ENCODE measurements at regions not wholly inside any gene's neighbourhood (a gene's known extent, or its start where the extent isn't known, plus 50 kb on each side); places are given as distances from the start of the nearest gene placed in this dataset.

GRCh38 chr3:194272221-194272620, 78.9 kb downstream of the CPN2 start:
- Histone ChIP-seq H3K4me3 (ENCODE audit: insufficient read depth, low read depth, low read length, poor library complexity, severe bottlenecking) (no peak overlapping the region), H3K27ac (ENCODE audit: insufficient read depth, low read length, poor library complexity, severe bottlenecking) (no peak overlapping the region), H3K9me3 (ENCODE audit: control insufficient read depth, low read length) (no peaks in the 10 kb centered on the region), H3K36me3 (ENCODE audit: control insufficient read depth, insufficient read depth, low read length) (no peaks in the 10 kb centered on the region), H3K4me1 (ENCODE audit: control insufficient read depth, insufficient read depth, low read length, poor library complexity, severe bottlenecking) (no peaks in the 10 kb centered on the region), H3K27me3 (replicated peaks; ENCODE audit: control insufficient read depth, insufficient read depth, low read length, poor library complexity, severe bottlenecking) (no peaks in the 10 kb centered on the region)
- no peak for DNase-seq

- DNase-seq: no peak
Measured at GRCh38 chr3:194272861-194273742, 78.0 kb downstream of the CPN2 start.

GRCh38 chr3:194273743-194274310, 77.3 kb downstream of the CPN2 start:
- H3K27me3 ChIP-seq (replicated peaks; ENCODE audit: control insufficient read depth, insufficient read depth, low read length, poor library complexity, severe bottlenecking): no peaks in the 10 kb centered on the region
- no peaks in the 10 kb centered on the region for H3K9me3 ChIP-seq (ENCODE audit: control insufficient read depth, low read length)
- no peak overlapping the region for H3K4me3 ChIP-seq (ENCODE audit: insufficient read depth, low read depth, low read length, poor library complexity, severe bottlenecking)
- no peak overlapping the region for H3K27ac ChIP-seq (ENCODE audit: insufficient read depth, low read length, poor library complexity, severe bottlenecking)
- H3K4me1 ChIP-seq (ENCODE audit: control insufficient read depth, insufficient read depth, low read length, poor library complexity, severe bottlenecking): no peaks in the 10 kb centered on the region
- DNase-seq: no peak
- no peaks in the 10 kb centered on the region for H3K36me3 ChIP-seq (ENCODE audit: control insufficient read depth, insufficient read depth, low read length)

More at GRCh38 chr3:194272861-194273742, 78.0 kb downstream of the CPN2 start:
- H3K27me3 ChIP-seq (replicated peaks; ENCODE audit: control insufficient read depth, insufficient read depth, low read length, poor library complexity, severe bottlenecking): no peaks in the 10 kb centered on the region
- H3K9me3 ChIP-seq (ENCODE audit: control insufficient read depth, low read length): no peaks in the 10 kb centered on the region
- H3K4me3 ChIP-seq (ENCODE audit: insufficient read depth, low read depth, low read length, poor library complexity, severe bottlenecking): no peak overlapping the region
- H3K36me3 ChIP-seq (ENCODE audit: control insufficient read depth, insufficient read depth, low read length): no peaks in the 10 kb centered on the region
- no peak overlapping the region for H3K27ac ChIP-seq (ENCODE audit: insufficient read depth, low read length, poor library complexity, severe bottlenecking)
- no peaks in the 10 kb centered on the region for H3K4me1 ChIP-seq (ENCODE audit: control insufficient read depth, insufficient read depth, low read length, poor library complexity, severe bottlenecking)

GRCh38 chr3:194274424-194275085, 76.6 kb downstream of the CPN2 start:
- Histone ChIP-seq H3K27ac (ENCODE audit: insufficient read depth, low read length, poor library complexity, severe bottlenecking) (no peak overlapping the region), H3K4me3 (ENCODE audit: insufficient read depth, low read depth, low read length, poor library complexity, severe bottlenecking) (no peak overlapping the region), H3K9me3 (ENCODE audit: control insufficient read depth, low read length) (no peaks in the 10 kb centered on the region), H3K27me3 (replicated peaks; ENCODE audit: control insufficient read depth, insufficient read depth, low read length, poor library complexity, severe bottlenecking) (no peaks in the 10 kb centered on the region), H3K4me1 (ENCODE audit: control insufficient read depth, insufficient read depth, low read length, poor library complexity, severe bottlenecking) (no peaks in the 10 kb centered on the region), H3K36me3 (ENCODE audit: control insufficient read depth, insufficient read depth, low read length) (no peaks in the 10 kb centered on the region)
- no peak for DNase-seq

- Histone ChIP-seq H3K36me3 (ENCODE audit: control insufficient read depth, insufficient read depth, low read length) (no peaks in the 10 kb centered on the region), H3K9me3 (ENCODE audit: control insufficient read depth, low read length) (no peaks in the 10 kb centered on the region), H3K27me3 (replicated peaks; ENCODE audit: control insufficient read depth, insufficient read depth, low read length, poor library complexity, severe bottlenecking) (no peaks in the 10 kb centered on the region), H3K4me1 (ENCODE audit: control insufficient read depth, insufficient read depth, low read length, poor library complexity, severe bottlenecking) (no peaks in the 10 kb centered on the region), H3K27ac (ENCODE audit: insufficient read depth, low read length, poor library complexity, severe bottlenecking) (no peak overlapping the region), H3K4me3 (ENCODE audit: insufficient read depth, low read depth, low read length, poor library complexity, severe bottlenecking) (no peak overlapping the region)
- no peak for DNase-seq
Measured at GRCh38 chr3:194275291-194275690, 75.8 kb downstream of the CPN2 start.

- no peak for DNase-seq
- H3K4me1 ChIP-seq (ENCODE audit: control insufficient read depth, insufficient read depth, low read length, poor library complexity, severe bottlenecking): no peaks in the 10 kb centered on the region
- no peak overlapping the region for H3K4me3 ChIP-seq (ENCODE audit: insufficient read depth, low read depth, low read length, poor library complexity, severe bottlenecking)
- H3K27me3 ChIP-seq (replicated peaks; ENCODE audit: control insufficient read depth, insufficient read depth, low read length, poor library complexity, severe bottlenecking): no peaks in the 10 kb centered on the region
- H3K36me3 ChIP-seq (ENCODE audit: control insufficient read depth, insufficient read depth, low read length): no peaks in the 10 kb centered on the region
- no peak overlapping the region for H3K27ac ChIP-seq (ENCODE audit: insufficient read depth, low read length, poor library complexity, severe bottlenecking)
- H3K9me3 ChIP-seq (ENCODE audit: control insufficient read depth, low read length): no peaks in the 10 kb centered on the region
Measured at GRCh38 chr3:194275721-194276120, 75.4 kb downstream of the CPN2 start.

- no peaks in the 10 kb centered on the region for H3K9me3 ChIP-seq (ENCODE audit: control insufficient read depth, low read length)
- no peak overlapping the region for H3K27ac ChIP-seq (ENCODE audit: insufficient read depth, low read length, poor library complexity, severe bottlenecking)
- H3K36me3 ChIP-seq (ENCODE audit: control insufficient read depth, insufficient read depth, low read length): no peaks in the 10 kb centered on the region
- no peak overlapping the region for H3K4me3 ChIP-seq (ENCODE audit: insufficient read depth, low read depth, low read length, poor library complexity, severe bottlenecking)
- H3K4me1 ChIP-seq (ENCODE audit: control insufficient read depth, insufficient read depth, low read length, poor library complexity, severe bottlenecking): no peaks in the 10 kb centered on the region
- H3K27me3 ChIP-seq (replicated peaks; ENCODE audit: control insufficient read depth, insufficient read depth, low read length, poor library complexity, severe bottlenecking): no peaks in the 10 kb centered on the region
- DNase-seq: no peak
Measured at GRCh38 chr3:194276768-194277103, 74.4 kb downstream of the CPN2 start.

- H3K4me3 ChIP-seq (ENCODE audit: insufficient read depth, low read depth, low read length, poor library complexity, severe bottlenecking): no peak overlapping the region
- no peaks in the 10 kb centered on the region for H3K36me3 ChIP-seq (ENCODE audit: control insufficient read depth, insufficient read depth, low read length)
- H3K4me1 ChIP-seq (ENCODE audit: control insufficient read depth, insufficient read depth, low read length, poor library complexity, severe bottlenecking): no peaks in the 10 kb centered on the region
- no peak overlapping the region for H3K27ac ChIP-seq (ENCODE audit: insufficient read depth, low read length, poor library complexity, severe bottlenecking)
- no peak for DNase-seq
- H3K27me3 ChIP-seq (replicated peaks; ENCODE audit: control insufficient read depth, insufficient read depth, low read length, poor library complexity, severe bottlenecking): no peaks in the 10 kb centered on the region
- H3K9me3 ChIP-seq (ENCODE audit: control insufficient read depth, low read length): no peaks in the 10 kb centered on the region
Measured at GRCh38 chr3:194277104-194277785, 73.9 kb downstream of the CPN2 start.

GRCh38 chr3:194277786-194278130, 73.4 kb downstream of the CPN2 start:
- Histone ChIP-seq H3K4me3 (ENCODE audit: insufficient read depth, low read depth, low read length, poor library complexity, severe bottlenecking) (no peak overlapping the region), H3K27me3 (replicated peaks; ENCODE audit: control insufficient read depth, insufficient read depth, low read length, poor library complexity, severe bottlenecking) (no peaks in the 10 kb centered on the region), H3K27ac (ENCODE audit: insufficient read depth, low read length, poor library complexity, severe bottlenecking) (no peak overlapping the region), H3K4me1 (ENCODE audit: control insufficient read depth, insufficient read depth, low read length, poor library complexity, severe bottlenecking) (no peaks in the 10 kb centered on the region), H3K36me3 (ENCODE audit: control insufficient read depth, insufficient read depth, low read length) (no peaks in the 10 kb centered on the region), H3K9me3 (ENCODE audit: control insufficient read depth, low read length) (no peaks in the 10 kb centered on the region)
- no peak for DNase-seq

Data from effector memory CD4-positive, alpha-beta T cell (primary cell).